HG02840 (cell line): ENCODE measurements at regions not wholly inside any gene's neighbourhood (a gene's known extent, or its start where the extent isn't known, plus 50 kb on each side); places are given as distances from the start of the nearest gene placed in this dataset.
"Not testable (repeated sequence)": the region's sequence is repeated elsewhere in the genome, so short reads cannot be mapped to it uniquely, and the experiment has no call there.

Experiments used
- ATAC-seq: cut with Tn5 transposase; IDR thresholded peaks from one replicate; pipeline ENCODE4 v1.9.1; 2021; ENCODE audit warnings: mild to moderate bottlenecking, moderate library complexity, moderate number of reproducible peaks; ENCODE audit not compliant: unreplicated experiment, low FRiP score

GRCh38 chr2:23009545-23010149 lies 375.3 kb upstream of the KLHL29 start:
- no peak for ATAC-seq

GRCh38 chr2:23012499-23012898 lies 372.5 kb upstream of the KLHL29 start:
- ATAC-seq, result no peak

- ATAC-seq, result no peak
Observed at GRCh38 chr2:23015651-23016200, 369.3 kb upstream of the KLHL29 start.

- ATAC-seq, result no peak
Observed at GRCh38 chr2:23019476-23019875, 365.5 kb upstream of the KLHL29 start.

- no peak for ATAC-seq
Observed at GRCh38 chr2:23020659-23021058, 364.3 kb upstream of the KLHL29 start.

- no peak for ATAC-seq
Observed at GRCh38 chr2:23021311-23022120, 363.5 kb upstream of the KLHL29 start.

- ATAC-seq, result no peak
Observed at GRCh38 chr2:23023722-23024121, 361.3 kb upstream of the KLHL29 start.

GRCh38 chr2:23026671-23027070 lies 358.3 kb upstream of the KLHL29 start:
- ATAC-seq, result no peak

GRCh38 chr2:23027396-23027795 lies 357.6 kb upstream of the KLHL29 start:
- ATAC-seq, result no peak

GRCh38 chr2:23028106-23028505 lies 356.9 kb upstream of the KLHL29 start:
- no peak for ATAC-seq

GRCh38 chr2:23029111-23029510 lies 355.9 kb upstream of the KLHL29 start:
- no peak for ATAC-seq

- no peak for ATAC-seq
Observed at GRCh38 chr2:23029951-23030350, 355.0 kb upstream of the KLHL29 start.

GRCh38 chr2:23034996-23035395 lies 350.0 kb upstream of the KLHL29 start:
- ATAC-seq, result no peak

GRCh38 chr2:23036629-23037028 lies 348.4 kb upstream of the KLHL29 start:
- ATAC-seq, result no peak

- no peak for ATAC-seq
Observed at GRCh38 chr2:23037596-23037995, 347.4 kb upstream of the KLHL29 start.

GRCh38 chr2:23041443-23041842 lies 343.5 kb upstream of the KLHL29 start:
- no peak for ATAC-seq

- no peak for ATAC-seq
Observed at GRCh38 chr2:23042216-23042906, 342.6 kb upstream of the KLHL29 start.

- no peak for ATAC-seq
Observed at GRCh38 chr2:23050388-23050787, 334.6 kb upstream of the KLHL29 start.

- no peak for ATAC-seq
Observed at GRCh38 chr2:23053601-23054000, 331.4 kb upstream of the KLHL29 start.

GRCh38 chr2:23055251-23055650 lies 329.7 kb upstream of the KLHL29 start:
- ATAC-seq, result no peak

GRCh38 chr2:23056846-23057245 lies 328.1 kb upstream of the KLHL29 start:
- ATAC-seq, result not testable (repeated sequence)
